Tibial artery (tissue), 4 donors: ENCODE measurements at regions not wholly inside any gene's neighbourhood (a gene's known extent, or its start where the extent isn't known, plus 50 kb on each side); places are given as distances from the start of the nearest gene placed in this dataset.
"Not testable (repeated sequence)": the region's sequence is repeated elsewhere in the genome, so short reads cannot be mapped to it uniquely, and the experiment has no call there.

ENCODE experiments used
- DNase-seq, 2 donors: peaks; one replicate each; pipeline ENCODE4 v3.0.0-alpha.2; 2019
- H3K27ac ChIP-seq, 2 donors: fragments of 200-600 bp; sonication (generic) in 1 of 2; 1 replicate in 1 of 2; 2 replicates in 1 of 2; pipeline ENCODE4 v1.5.1; 2018 to 2019; ENCODE audit warnings: mild to moderate bottlenecking in 1 of 2
- H3K27me3 ChIP-seq, 2 donors: fragments of 200-600 bp; sonication (generic) in 1 of 2; one replicate each; pipeline versions ENCODE4 v1.5.1 to v1.6.0; 2016 to 2019
- H3K36me3 ChIP-seq, 3 donors: fragments of 200-600 bp; sonication (generic) in 2 of 3; one replicate each; pipeline ENCODE4 v1.5.1; 2016 to 2019; ENCODE audit warnings: mild to moderate bottlenecking in 2 of 3
- H3K4me1 ChIP-seq, 4 donors: fragments of 200-600 bp; sonication (generic) in 2 of 4; 1 replicate in 3 of 4; 2 replicates in 1 of 4; pipeline ENCODE4 v1.5.1; 2016 to 2019
- H3K4me3 ChIP-seq, 2 donors: fragments of 200-600 bp; sonication (generic) in 1 of 2; 1 replicate in 1 of 2; 2 replicates in 1 of 2; pipeline ENCODE4 v1.5.1; 2018 to 2019; ENCODE audit warnings: mild to moderate bottlenecking in 2 of 2
- H3K9me3 ChIP-seq, 3 donors: fragments of 200-600 bp; sonication (generic) in 1 of 3; one replicate each; pipeline ENCODE4 v1.5.1; 2016 to 2019
- CTCF ChIP-seq, 2 experiments: fragments of 200-600 bp in 1 of 2; fragments of 450-650 bp in 1 of 2; IDR thresholded peaks; one replicate each; pipeline ENCODE4 v1.5.1; 2017 to 2019; ENCODE audit warnings: antibody characterized with exemption in 2 of 2, mild to moderate bottlenecking in 1 of 2, moderate library complexity in 1 of 2
- intact Hi-C: fragments of 100-400 bp; cut with DNase I; formaldehyde crosslinking; loops from one replicate; pipeline ENCODE4 v1.15.0; 2023; ENCODE audit warnings: low total_unique reads

DNA sequence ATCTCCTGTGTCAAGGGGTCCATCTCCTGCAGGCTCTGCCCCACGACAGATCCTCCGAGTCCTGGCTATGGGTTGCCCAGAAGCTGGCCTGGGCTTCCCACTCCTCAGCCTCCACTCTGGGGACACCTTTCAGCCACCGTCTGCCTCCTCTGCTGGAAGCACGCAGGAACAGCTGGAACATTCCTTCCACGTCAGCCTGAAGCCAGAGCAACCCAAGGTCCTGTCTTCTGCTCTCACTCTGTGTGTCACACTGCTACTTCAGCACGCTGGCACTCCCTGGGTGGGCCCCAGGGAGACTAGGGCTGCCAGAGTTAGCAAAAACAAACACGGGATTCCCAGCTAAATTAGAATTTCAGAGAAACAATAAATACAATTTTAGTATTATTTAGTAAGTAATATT lies 148.8 kb downstream of the HRH4 start:
- no peak overlapping the region for H3K27ac ChIP-seq
- intact Hi-C loops: no loop called here
- no peak for DNase-seq
- H3K4me3 ChIP-seq: no peak overlapping the region
- no peak for TF ChIP-seq CTCF (IDR thresholded peaks at IDR 0.05)
- no peaks in the 10 kb centered on the region for H3K36me3 ChIP-seq
- H3K27me3 ChIP-seq: no peaks in the 10 kb centered on the region
- no peaks in the 10 kb centered on the region for H3K4me1 ChIP-seq
- H3K9me3 ChIP-seq: no peaks in the 10 kb centered on the region

- no peak for TF ChIP-seq CTCF (IDR thresholded peaks at IDR 0.05)
- Histone ChIP-seq H3K27ac (no peak overlapping the region), H3K9me3 (no peaks in the 10 kb centered on the region), H3K4me1 (no peaks in the 10 kb centered on the region), H3K27me3 (no peaks in the 10 kb centered on the region), H3K4me3 (no peak overlapping the region), H3K36me3 (no peaks in the 10 kb centered on the region)
- intact Hi-C loops: no loop called here
- DNase-seq: no peak
Observed at GRCh38 chr18:24611075-24611474, 150.6 kb downstream of the HRH4 start.

- no peak for DNase-seq
- no peak for TF ChIP-seq CTCF (IDR thresholded peaks at IDR 0.05)
- H3K9me3 ChIP-seq: no peaks in the 10 kb centered on the region
- intact Hi-C loops: no loop called here
- H3K27ac ChIP-seq: no peak overlapping the region
- no peaks in the 10 kb centered on the region for H3K4me1 ChIP-seq
- H3K27me3 ChIP-seq: no peaks in the 10 kb centered on the region
- no peak overlapping the region for H3K4me3 ChIP-seq
- H3K36me3 ChIP-seq: no peaks in the 10 kb centered on the region
Observed at GRCh38 chr18:24613896-24614640, 153.6 kb downstream of the HRH4 start.

GRCh38 chr18:24616653-24617052 lies 156.2 kb downstream of the HRH4 start:
- Histone ChIP-seq H3K4me1 (no peaks in the 10 kb centered on the region), H3K27ac (no peak overlapping the region), H3K4me3 (no peak overlapping the region), H3K36me3 (no peaks in the 10 kb centered on the region), H3K9me3 (no peaks in the 10 kb centered on the region), H3K27me3 (no peaks in the 10 kb centered on the region)
- no peak for DNase-seq
- intact Hi-C loops: no loop called here
- TF ChIP-seq CTCF (IDR thresholded peaks at IDR 0.05): no peak

GRCh38 chr18:24624421-24624820 lies 164.0 kb downstream of the HRH4 start:
- H3K27ac ChIP-seq, H3K4me3 ChIP-seq, H3K9me3 ChIP-seq, H3K27me3 ChIP-seq, DNase-seq, intact Hi-C loops, H3K4me1 ChIP-seq, H3K36me3 ChIP-seq: not testable (repeated sequence)

DNA sequence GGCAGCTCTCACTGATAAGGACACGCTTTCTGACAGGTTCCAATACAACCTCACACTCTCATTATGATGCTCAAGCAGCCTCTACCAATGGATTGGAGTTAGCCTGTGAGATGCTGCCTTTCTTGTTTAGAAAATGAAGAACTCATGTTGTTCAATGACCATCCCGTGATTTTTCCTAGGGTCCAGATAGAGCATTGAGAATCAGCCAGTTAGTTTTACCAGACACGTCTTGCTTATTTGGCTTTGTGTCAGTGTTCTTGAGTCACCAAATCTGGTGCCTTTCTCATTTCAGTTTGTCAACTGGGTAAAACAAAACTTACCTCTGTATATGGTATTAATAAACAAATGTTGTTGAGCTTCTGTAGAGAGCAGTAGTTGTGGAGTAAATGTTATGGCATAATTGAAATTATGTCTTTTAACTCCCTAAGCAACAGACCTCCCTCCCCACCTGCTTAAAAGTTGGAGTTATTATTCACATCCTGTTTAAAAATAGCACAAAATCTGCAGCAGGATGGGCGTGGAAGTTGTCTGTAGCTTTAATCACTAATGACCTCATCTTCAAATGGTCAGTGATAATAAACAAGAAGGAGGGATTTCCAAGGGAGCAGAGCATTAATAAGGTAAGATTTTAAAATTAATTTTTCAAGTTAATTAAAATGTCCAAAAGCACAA lies 167.3 kb downstream of the HRH4 start:
- peaks cover 0 to 3% (median 0%) of the 10 kb centered on the region in 4 donors for H3K4me1 ChIP-seq
- no peaks in the 10 kb centered on the region for H3K36me3 ChIP-seq
- no peak overlapping the region for H3K4me3 ChIP-seq
- intact Hi-C loops: no loop called here
- no peak for TF ChIP-seq CTCF (IDR thresholded peaks at IDR 0.05)
- H3K27me3 ChIP-seq: no peaks in the 10 kb centered on the region
- H3K27ac ChIP-seq: no peak overlapping the region
- no peaks in the 10 kb centered on the region for H3K9me3 ChIP-seq
- DNase-seq: no peak
